HG02759 (cell line): ENCODE measurements at regions not wholly inside any gene's neighbourhood (a gene's known extent, or its start where the extent isn't known, plus 50 kb on each side); places are given as distances from the start of the nearest gene placed in this dataset.

ENCODE experiments used
- ATAC-seq: cut with Tn5 transposase; IDR thresholded peaks from one replicate; pipeline ENCODE4 v1.9.1; 2021; ENCODE audit warnings: mild to moderate bottlenecking, moderate library complexity; ENCODE audit not compliant: unreplicated experiment

DNA sequence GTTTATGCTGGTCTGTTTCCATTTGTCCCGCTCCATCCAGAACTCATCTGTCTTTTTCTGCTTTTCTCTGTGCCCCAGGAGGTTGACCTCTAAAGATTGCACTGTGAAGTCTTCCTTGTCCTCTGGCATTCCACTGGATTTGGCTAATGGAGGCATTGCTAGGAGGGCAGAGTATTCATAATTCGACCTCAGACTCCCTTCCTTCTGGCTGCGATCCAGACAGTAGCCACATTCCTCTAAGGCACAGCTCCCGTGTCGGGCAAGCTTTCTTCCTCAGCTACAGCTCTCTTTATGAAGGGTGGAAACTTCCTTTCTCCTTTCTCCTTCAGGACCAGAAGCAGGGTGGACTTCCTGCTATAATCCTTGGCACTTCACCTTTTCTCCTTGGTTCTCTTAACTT, 175.9 kb downstream of the BAMBI start:
- ATAC-seq, result no peak

DNA sequence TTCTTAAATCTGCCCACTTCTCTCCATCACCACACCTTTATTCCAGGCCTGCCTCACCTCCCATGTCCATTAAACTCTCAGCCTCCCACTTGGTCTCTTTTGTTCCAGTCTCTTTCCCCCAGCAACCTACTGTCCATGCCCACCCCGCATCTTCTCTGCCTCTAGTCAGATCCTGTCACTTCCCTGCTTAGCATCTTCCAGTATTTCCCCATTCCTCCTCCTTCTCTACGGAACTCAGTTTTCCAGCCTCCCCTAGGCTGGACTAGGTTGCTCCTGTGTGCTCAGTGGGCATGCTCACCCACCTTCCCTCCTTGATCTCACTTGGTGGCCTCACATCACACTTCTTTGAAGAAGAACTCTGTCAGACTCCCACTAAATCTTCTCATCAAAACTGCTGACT, 179.8 kb downstream of the BAMBI start:
- no peak for ATAC-seq

DNA sequence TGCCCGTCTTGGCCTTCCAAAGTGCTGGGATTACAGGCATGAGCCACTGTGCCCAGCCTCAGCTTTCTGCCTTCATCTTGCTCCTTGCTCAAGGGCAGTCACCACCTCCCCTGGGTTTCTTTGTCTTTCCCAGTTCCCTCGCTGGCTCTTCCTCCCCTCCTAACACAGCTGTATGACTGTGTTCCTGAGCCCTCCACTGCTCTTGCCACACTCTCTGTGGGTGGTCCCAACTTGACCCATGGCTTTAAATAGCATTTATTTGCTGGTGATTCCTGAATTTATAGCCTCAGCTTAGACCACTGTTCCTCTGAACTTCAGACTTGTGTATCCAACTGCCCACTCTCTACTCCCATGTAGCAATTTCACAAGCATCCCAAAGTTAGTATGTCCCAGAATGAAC, 181.3 kb downstream of the BAMBI start:
- ATAC-seq, result no peak

DNA sequence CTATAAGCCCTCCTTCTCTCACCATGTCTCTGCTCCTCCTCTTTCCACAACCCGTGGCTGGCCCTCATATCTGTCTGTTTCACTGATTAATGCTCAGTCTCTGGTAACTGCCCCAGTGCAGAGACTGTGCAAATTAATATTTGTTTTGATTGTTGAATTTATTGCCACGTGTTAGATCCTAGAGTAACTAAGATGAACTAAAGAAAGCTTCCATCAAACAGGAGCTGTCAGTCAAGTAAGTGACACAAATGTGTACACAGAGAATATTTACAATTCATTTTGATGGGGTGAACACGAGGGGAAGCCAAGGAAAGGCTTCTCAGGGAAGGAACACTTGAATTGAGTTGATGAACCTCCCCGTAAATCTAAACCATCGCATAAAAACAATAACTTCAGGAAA, 182.5 kb downstream of the BAMBI start:
- ATAC-seq, result no peak

DNA sequence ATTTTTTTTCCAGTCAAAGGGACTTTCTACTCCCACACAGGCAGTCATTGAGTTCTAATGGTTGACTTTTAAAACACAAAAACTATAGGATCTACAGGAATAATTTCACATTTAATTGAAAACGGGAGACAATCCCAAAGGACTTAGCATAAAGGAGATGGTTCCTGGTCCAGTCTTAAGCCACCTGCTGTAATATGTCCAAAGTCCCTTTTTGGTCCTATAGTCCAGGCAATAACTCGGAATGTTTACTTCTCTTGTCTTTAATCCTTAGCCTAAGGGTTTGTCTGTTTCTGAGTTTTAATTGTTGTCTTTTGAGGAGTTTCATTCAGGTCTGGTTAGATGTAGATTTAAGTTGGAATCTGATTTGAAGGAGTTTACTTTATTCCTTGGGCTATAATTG, 184.9 kb downstream of the BAMBI start:
- no peak for ATAC-seq

DNA sequence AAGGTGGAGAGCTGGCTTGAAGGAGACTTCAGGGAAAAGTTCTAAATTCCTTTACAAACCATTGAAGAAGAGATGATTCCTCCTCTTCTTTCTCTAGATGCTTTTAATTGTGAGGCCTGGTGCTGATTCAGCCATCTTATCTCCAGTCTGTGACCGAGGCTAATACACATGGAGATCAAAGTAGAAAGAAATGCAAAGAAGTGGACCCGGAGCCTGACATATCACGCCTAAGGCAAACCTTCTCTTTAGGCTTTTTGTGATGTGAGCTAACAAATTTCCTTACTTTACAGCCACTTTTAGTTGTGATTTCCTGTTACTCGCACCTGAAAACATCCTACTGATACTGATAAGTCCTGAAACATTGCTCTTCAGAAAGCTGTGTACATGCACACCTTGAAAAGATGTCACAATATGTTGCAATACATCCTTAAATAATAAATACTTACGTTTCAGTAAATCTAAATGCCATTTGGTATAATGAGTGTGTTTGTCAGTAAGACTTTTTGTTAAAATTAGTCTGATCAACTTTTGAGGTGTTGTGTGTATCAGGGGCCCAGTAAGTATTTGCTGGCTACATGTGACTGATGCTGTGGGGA, 192.4 kb downstream of the BAMBI start:
- no peak for ATAC-seq

DNA sequence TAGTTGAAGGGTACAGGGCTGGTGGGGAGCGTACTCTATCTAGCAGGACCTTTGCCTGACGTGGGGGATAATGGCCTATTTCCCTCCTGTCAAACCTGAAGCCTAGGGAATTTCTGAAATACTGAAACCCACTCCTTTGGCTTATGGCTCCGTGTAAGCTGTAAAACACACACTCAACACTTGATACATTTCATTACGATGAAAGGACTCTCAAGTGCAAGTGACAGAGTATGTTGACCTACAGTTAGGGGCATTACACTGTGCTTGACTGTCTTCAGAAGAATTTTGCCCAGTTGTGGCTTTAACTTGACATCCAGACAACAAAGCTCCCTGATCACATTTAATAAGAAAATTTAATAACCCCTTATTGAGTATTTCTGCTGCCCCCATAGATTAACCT, 194.3 kb downstream of the BAMBI start:
- ATAC-seq, result no peak

DNA sequence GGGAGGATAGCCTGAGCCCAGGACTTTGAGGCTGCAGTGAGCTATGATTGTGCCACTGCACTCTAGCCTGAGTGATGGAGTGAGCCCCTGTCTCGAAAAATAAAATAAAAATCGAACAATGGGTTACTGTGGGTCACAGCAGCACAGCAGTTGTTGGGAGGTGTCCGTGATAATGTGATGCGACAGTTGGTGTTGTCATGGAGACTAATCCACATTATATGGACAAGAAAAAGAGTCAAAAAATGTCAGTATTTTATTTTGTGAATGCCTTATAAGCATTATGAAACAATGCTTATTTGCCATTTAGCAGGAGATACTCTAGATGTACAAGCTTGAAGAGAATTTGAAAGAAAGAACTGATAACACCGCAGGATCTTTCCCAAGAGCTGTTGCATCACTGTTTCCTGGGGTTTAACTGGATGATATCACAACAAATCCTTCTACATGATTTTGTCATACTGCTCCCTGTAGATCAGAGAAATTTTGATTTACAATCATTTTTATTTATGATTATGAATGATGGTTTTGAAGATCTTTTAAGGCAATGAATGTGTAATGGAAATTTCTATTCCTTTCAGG, 195.4 kb downstream of the BAMBI start:
- no peak for ATAC-seq

DNA sequence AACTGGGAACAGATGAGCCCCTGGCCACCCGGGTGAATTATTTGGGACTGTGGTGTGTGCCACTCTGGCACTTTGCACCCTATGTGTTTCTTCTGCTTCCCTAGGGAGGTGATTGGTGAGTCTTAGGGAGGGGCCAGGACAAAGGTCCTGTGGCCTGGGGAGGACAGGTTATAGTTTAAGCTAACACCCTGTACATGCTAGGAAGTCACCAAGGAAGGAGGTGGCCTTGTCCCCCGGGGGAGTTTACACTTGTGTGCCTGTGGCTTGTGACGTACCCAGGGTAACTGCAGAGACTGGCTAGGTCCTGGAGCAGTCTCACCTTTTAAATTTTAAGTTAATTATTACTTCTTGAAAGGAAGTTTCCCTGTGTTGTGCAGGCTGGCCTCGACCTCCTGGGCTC, 196.2 kb downstream of the BAMBI start:
- ATAC-seq, result no peak

DNA sequence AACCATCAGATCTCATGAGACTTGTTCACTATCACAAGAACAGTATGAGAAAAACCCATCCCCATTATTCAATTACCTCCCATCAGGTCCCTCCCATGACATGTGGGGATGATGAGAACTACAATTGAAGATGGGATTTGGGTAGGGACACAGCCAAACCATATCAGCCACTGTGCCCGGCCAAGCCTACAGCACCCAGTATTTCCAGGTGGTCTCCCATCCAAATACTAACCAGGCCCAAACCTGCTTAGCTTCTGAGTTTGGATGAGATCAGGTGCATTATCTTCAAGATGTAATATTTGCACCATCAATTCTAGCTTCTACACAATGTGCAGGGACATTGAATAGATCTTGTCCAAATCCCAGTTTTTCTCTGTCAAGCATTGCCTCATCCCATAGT, 196.9 kb downstream of the BAMBI start:
- no peak for ATAC-seq

DNA sequence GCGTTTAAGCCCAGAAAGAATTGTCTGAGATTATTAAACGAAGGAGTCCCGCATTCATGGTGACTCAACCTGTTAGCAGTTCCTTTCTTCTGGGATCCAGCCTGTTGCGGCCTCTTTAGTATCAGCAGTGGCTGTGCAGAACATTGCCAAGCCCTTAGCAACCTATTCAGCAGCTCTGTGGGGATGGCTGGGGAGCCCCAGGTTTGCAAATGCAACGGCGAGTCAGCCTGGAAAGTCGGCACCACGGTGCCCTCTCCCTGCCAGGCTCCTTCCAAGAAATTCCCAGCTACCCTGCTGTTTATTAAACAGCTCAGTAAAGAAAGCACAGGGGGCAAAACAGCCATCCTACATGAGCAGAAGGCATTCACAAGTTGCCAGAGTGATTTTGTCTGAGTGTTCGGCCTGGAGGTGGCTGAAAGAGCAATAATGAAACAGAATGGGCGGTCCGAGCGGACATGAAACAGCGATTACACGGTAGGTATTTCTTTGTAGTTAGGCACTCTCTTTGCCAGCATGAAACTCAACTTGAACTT, 198.3 kb downstream of the BAMBI start:
- ATAC-seq, result no peak

DNA sequence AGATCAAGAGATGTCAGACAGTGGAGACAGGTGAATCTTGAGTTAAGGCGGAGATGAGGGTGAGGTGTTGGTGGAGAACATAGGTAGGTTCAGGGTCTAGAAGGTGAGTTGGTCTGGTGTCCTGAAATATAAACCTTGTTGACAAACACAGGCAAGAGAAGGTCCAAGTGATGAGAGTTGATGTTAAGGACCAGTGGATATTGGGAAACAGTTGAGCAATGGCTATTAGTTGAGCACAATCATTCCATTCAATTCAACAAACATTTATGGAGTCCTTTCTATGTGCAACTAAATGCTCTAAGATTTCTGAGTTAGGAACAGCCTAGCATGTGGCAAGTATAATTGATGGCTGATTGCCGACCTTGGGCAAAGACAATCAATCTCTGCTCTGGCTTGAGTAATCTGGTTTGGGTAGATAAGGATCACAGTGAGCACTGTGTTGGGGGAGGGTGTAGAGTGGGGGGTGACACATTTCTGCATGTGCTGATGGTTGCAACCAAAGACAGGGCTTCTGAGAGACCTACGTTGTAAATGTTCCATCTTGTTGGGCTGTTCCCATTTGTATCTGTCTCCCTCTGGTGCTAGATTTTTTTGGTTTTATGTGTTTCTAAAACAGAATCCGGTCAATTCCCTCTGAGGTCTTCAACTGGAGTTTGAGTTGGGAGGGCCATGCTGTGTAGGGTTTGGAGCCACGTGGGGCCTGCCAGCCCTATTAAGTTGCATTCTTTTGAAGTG, 201.1 kb downstream of the BAMBI start:
- ATAC-seq, result no peak

DNA sequence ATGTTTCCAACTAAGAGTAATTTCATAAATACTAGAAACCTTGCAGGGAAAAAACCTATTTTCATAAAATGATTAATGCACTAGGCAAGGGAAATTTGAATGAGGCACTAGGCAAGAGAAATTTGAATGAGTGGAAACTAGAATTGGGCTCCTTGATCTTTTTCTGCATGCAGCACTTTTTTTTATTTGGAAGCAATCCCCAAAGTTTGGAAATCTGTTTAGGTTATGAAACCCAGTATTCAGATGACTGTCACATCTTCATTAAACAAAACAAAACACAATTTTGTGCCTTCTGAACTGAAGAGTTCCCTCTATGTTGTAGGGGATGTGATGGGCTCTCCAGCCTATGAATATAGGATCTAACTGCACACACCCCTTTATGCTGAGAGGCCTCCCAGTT, 201.9 kb downstream of the BAMBI start:
- ATAC-seq, result no peak

DNA sequence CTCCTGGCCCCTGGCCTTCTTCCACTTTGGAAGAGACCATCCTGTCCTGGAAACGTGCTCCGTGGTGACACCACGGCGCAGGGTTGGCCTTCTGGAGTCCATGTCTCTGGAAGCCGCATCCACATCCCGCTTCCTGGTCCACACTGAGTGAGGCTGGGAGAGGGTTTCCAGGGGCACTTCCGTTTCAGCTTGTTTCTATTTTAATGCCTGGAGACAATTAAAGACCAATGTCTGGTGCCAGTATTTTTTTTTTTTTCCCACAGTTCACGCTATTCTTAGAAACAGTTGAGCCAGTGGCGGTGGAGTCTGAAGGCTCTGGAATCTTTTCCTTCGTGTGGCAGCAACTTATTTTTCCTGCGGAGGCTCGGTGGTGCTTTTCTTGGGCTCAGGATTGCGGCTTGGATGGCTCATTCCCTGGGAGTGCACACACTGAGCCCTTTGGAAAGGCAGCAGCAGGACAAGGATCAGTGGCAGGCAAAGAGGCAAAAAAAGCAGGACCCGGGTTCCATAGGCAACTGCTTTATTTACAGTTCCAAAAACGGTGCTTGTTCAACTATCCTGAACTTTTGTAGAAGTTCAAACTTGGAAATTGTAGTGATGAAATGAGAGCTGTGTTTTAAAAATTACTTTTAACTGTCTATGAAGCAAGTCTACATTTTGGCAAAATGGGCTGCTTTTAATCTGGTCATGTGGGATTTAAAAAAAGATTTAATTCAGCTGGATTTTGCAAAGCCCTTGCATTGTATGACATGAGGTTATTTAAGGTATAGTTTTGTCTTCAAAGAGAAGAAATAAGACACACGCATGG, 202.8 kb downstream of the BAMBI start:
- ATAC-seq, result no peak

DNA sequence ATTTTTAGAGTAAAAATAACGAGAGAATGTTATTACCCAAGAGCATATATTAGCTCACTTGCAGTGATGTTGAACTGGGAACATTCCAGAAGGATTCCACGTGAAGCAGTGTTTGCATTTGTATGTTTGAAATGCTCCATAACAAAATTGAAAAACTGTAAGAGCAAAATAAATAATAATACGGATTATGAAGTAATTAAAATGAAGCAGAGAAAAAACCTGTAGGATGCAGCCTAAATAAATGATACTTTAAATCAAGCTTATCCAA, 203.3 kb downstream of the BAMBI start:
- no peak for ATAC-seq

DNA sequence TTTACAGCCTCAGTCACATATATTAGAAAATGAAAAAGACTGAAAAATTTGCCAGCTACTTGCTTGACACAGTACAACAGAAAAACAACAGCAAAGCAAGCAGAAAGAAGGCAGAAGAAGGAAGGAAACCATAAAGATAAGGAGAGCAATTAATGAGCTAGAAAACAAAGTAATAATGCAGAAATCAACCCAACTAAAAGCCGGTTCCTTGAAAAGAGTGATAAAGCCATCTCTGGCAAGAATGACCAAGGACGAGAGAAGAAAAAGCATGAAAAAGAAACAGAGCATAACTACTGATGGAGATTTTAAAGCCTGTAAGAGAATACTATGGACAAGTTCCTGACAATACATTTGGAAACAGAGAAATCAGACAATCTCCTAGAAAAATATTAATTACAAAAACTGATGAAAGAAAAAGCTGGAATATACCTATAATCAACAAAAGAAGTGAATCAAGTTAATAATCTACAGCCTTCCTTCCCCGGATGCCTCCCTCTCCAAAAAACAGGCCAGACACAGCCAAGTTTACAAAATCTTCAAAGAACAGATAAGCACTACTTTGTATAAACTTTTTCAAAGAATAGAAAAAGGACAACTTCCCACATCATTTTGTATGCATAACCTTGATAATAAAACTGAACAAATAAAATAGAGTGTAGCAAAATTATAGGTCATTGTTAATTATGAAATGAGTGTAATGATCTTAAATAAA, 204.0 kb downstream of the BAMBI start:
- no peak for ATAC-seq

DNA sequence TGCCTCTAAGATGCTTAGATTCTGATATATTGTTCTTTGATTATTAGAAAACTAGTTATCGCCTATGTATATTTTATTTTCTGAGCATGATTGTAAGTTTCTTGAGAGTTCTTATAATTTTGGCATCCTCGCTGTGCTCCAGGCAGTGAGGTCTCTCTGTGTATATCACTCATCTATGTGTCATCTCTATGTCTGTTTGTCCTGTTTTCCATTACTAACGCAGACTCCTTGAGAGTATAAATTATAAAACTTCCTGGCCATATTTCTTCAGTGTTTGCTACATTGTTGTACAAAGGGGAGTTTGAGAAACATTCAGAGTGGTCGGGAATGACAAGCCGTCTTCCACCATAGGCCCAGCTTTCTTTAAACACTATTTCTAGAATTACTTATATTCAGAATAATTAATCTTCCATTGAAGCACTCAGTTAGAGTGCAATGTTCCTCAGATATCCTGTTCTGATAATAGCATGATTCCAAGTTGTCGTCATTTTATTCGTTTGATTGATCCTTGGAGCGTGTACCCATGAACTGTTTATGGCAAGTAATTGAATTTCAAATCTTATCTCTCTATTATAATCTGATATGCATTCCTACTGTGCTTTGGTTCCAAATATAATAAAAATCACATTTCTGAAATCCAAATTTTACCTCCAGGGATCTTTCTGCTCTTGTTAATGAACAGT, 206.6 kb downstream of the BAMBI start:
- no peak for ATAC-seq

DNA sequence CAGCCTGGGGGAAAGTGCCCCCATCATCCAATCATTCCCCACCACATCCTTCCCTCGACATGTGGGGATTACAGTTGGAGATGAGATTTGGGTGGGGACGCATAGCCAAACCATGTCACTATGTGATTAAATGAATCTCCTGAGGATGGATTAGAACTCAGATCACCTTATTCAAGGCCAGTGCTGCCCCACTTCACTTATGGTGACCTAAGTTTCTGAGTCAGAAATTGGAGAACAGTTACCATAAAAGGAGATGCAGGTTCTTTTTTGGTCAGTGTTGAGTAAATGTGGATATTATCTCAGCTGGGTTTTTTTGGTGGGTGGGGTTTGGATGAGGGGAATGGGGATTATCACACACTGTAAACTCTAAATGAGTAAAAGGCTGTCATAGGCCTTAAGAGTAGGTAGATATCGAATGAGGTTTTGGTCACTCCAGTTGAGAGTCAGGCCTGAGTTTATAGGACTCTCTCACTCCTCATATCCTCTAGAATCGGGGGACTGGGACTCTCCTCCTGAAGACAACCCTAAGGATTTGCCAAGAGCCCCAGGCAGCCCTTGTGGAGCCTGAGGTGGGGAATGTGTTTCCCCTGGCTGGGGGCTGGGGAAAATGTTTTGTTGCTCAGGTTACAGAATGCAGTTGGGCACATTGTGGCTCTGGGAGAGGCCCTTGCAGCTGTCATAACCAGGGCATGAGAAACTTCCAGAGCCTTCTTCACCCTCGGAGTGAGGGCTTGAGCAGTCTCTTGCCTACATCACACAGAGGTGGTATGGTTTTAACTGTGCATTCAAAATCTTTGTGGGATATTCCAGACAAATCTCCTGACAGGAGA, 213.0 kb downstream of the BAMBI start:
- no peak for ATAC-seq

DNA sequence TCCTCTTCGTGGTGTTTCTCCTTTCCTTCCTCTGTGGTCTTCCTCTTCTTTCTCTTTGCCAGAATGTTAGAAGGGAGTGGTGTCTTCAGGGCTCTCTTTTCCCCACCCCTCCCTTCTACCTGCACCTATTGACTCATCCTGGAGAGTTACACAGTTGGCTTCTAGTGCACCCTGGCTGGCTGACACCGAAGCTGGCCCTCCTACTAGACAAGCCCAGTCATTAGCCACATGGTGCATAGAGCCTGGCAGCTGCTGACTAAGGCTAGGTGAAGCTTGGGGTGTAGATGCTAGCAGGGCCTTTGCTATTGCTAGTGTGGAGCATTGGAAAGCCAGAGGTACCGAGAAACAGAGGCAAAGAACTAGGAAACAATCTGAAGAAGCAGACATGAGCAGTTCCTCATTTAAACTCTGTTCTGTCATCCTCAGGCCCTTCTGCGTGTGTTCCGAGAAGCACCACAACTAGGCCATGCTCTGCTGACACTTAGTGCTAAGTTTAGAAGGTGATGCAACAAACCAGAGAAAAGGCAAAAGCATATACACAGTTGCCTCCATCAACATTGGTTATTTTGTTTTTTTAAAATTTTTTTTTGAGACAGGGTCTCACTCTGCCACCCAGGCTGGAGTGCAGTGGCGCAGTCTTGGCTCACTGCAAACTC, 213.9 kb downstream of the BAMBI start:
- no peak for ATAC-seq
